Stimulated activated CD4-positive, alpha-beta T cell treated with anti-CD3 and anti-CD28 coated beads, Interleukin-2, amount 100 ng/mL, for 48 hours (primary cell): ENCODE measurements at regions not wholly inside any gene's neighbourhood (a gene's known extent, or its start where the extent isn't known, plus 50 kb on each side); places are given as distances from the start of the nearest gene placed in this dataset.

Experiments used
- DNase-seq, 2 donors: peaks; one replicate each; pipeline ENCODE4 v3.0.0-alpha.2; 2020

- no peak for DNase-seq
Measured at GRCh38 chr6:1081551-1082284, 230.2 kb upstream of the FOXQ1 start.

DNA sequence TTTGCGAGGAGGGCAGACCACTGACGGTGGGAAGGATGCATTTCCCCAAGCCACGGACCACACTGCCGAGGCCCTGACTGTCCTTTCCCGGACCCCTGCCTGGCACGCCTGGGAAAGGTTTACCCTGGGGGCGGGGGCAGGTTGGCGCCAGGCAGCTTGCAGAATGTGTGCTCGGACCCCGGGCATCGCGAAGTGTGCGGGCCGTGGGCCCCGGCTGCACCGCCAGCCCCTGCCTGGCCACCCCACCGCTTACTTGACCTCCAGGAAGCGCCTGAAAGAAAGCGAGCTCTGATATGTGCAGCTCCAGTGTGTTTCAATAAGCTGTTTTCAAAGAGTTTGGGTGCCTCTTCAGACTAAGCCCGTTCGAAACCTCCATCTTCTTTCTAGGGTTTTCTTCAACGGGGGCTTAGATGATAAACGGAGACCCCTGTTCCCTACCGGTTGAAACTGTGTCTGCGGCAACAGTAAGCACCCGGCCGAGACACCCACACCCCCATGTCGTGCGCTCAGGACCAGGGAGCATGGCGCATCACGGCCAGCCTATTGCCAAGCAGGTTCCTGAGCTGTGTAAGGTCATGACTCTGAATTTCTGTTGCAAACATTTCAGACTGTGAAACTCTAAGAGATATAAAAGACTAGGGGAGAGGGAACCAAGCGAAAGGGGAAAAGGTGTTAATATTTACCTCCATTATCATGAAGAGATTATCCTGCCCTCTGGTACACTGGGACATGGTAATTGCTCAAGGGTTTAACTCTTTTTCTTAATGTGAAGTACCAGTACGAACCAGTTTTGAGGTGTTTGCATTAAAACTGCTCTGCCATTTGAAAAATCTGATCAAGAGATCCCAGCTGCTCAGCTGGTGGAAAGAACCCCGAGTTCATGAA lies 231.2 kb upstream of the FOXQ1 start:
- no peak for DNase-seq

GRCh38 chr6:1079525-1079924 lies 232.4 kb upstream of the FOXQ1 start:
- DNase-seq: no peak

GRCh38 chr6:1077478-1078416 lies 234.2 kb upstream of the FOXQ1 start:
- DNase-seq: no peak

GRCh38 chr6:1076531-1077459 lies 235.1 kb upstream of the FOXQ1 start:
- no peak for DNase-seq

GRCh38 chr6:1075880-1076279 lies 236.0 kb upstream of the FOXQ1 start:
- DNase-seq: no peak

DNA sequence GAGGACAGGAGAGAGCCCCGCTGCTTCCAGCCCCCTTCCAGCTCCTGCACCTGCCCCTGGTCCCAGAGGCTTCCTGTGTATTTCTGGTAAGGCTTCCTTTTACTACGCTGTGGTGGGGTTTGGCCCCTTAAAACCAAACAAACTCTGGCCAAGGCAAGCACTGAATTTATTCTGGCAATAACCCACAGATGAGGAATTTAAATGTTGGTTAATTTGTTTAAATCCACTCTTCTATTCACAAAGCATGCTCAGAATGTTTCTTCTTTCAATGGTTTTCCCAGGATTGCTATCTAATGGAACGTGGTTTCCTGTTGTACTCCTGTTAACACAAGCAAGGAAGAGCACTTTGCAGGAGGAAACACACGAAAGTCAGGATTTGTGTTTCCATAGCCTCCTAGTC lies 236.5 kb upstream of the FOXQ1 start:
- DNase-seq: no peak

GRCh38 chr6:1070085-1070521 lies 241.8 kb upstream of the FOXQ1 start:
- DNase-seq: no peak

GRCh38 chr6:1068905-1069304 lies 243.0 kb upstream of the FOXQ1 start:
- DNase-seq: no peak

DNA sequence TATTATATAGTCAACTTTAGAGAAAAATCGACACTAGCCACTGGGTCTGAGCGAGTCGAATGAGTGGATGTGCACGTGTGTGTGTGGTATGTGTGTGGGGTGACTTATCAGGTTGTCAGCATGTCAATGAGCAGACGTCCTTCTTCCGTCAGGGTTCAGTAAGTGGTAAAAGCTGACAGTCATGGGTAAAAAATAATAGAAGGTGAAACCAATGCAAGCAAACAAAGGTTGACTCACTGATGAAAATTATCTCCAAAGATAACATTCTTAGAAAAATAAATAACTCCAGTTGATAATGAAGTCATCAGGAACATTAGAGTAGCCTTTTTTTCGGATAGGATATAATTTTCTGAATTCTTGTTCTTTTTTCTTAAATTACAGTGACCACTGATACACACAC lies 243.8 kb upstream of the FOXQ1 start:
- no peak for DNase-seq

- no peak for DNase-seq
Measured at GRCh38 chr6:1067346-1067745, 244.6 kb upstream of the FOXQ1 start.

DNA sequence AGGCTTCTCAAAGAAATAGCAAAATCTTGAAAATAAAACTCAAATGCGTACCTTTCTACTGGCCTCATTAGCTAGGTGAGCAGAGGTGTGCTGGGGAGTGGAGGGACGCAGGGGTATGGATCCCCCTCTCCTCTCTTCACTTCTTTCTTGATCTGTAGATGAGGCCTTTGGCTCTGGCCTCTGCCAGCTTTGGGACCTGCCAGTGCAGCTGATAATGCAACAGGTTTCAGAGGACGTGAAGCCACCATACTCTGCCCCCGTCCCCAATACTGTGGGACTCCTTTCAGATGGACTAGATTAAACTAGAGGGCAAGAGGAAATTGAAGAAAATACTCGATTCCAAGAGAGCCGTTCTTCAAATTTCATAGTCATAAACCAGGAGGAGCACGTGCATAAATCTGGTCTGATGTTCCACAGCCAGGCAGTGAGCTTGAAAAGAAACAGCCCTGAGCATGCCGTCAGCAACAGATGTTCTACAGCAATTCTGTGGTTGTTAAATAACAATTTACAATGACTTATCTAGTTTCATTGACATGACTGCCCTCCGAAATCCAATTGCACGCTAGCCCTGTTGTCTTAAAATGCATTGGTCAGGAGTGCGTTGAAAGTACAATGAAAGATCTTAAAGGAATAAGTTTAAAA lies 245.3 kb upstream of the FOXQ1 start:
- no peak for DNase-seq

DNA sequence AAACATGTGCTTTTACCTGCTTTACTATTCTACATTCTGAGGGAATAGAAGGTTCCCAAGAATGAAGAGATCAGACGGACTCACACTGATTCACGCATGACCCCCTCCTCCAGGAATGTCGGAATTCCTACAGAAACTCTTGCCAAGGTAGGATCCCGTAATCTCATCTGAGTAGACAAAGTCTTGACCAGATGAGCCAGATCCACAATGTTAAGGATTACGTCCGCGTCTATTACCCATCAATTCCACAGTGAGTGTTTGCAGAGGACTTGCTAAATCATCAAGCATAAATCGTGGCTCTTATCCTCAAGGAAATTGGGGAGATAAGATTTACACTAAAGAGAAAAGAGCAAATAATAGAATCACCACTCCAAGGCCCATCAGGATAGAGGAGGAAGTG lies 245.9 kb upstream of the FOXQ1 start:
- no peak for DNase-seq

DNA sequence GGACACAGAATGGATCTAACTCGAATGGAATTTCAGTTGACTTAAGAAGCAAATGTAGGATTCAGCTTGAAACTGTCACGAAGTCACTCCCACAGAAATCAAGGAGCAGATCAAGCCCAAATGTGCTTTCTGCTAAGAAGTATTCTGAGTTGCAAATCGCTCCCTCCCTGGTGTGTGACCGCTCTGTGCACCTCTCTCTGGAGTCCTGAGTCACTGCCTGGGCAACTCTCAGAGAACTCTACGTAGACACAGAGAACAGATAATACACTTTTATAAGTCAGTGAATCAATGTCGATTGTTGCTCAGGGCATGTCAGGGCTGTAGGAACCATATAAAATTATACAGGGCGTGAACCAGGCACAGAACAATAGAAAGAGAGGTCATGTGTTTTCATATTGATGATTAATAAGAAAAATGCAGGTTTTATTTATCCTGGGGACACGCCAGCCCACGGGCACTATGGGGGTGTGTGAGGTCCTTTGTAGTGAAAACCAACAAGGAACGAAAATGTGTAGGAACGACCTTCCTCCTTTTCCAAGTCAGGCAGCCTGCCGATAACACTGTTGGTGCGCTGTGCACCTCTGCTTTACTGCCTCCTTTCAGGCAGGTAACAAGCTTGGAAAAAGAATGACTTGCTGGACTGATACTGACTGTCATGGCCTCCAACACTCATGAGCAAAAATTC lies 248.1 kb upstream of the FOXQ1 start:
- DNase-seq: no peak

DNA sequence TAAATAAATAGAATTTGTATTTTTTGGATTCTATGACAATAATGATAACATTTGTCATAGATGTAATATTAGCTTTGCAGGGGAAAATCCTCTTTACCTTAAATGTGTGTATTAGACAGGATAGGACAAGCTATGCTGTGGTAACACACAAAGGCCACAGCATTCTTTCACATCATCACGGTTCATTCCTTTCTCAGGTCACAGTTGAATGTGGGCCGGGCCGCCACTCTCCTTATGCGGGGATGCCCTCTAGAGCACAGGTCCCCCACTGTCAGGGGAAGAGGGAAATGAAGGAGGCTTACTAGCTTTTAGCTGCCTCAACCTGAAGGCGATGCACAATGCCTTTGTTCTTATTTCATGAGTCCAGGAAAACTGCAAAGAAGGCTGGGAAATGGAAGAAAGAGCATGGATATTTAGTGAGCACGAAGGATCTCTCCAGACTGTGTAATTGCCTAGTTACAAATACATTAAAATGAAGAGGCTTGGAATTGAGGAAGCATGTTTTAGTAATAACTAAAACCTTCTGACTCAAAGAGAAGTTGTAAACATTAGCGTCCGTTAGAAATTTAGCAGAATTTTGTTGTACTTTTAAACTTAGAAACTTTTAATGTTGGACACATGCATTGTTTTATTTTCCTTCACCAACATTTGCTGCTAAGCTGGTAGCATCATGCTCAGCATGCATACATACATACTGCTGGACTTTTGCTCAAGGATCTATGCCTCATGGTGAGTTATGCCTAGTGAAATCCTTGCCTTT lies 248.9 kb upstream of the FOXQ1 start:
- no peak for DNase-seq

GRCh38 chr6:1059596-1059995 lies 252.3 kb upstream of the FOXQ1 start:
- no peak for DNase-seq

DNA sequence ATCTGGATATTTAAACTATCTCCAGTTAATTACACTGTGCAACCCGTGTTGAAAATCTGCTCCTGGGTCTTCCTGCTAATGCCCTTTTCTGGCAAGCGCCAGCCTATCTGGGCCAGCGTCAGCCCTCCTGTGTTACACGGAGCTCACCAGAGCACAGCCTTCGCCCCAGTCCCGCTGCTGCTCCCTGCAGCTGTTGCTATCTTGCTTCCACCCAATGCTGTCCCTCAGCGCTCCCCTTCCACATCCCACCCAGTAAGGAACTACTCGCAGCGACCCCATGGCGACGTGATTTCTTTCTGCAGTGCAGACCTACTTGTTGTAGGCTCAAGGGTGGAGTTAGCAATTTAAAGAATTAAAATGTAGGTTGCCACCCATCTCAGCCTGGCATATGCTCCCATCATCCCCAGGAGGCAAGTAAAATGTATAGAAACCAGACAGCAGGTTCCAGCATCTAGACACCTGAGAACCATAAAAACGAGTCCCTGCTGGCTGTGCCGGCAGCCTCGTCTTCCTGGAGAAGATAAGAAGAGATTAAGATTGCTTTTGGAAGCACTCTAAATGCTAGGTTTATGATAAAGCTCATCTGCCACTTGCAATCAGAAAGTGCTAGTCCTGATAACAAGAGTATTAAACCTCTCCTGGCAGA lies 254.3 kb upstream of the FOXQ1 start:
- DNase-seq: no peak

DNA sequence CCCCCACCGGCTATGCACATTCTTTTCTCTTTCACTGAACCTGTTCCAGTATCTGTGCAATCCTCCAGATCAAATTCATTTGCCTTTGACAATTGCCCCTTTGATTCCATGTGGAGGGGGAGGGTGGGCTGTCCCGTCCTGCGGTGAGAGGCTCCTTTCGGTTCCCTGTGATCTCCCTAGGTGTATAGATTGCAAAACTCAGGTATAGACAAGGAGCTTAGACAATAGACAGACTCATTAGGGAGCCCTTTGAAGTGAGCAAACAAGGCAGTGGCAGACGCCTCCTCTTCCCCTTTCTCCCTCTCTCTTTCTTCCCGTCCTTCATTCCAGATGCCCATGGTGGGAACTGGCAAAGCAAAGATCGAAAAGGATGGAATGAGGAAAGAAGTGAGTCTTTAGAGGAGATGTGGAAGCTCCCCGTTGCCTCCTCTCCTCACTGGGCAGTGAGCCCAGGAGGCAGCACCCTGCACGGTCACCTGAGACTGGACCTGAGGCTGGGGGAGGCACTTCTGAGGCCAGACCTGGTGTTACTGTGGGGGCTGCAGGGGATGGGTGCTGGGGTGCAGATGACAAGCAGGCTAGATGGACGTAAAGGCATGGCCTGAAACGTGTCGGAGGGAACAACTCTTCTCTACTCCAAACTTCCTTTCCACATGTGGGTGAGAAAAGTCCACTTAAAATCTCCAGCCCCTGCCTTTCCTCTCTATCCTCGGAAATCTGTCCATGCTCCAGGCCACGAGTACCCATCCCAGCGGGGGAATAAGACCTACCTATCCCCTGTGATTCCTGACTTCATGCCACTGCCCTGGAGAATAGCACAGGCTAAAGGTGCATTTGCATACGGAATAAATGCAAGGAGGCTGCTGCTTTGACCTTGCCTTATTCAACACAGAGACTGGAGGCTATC lies 256.6 kb upstream of the FOXQ1 start:
- DNase-seq: no peak
